NB4 (cell line): ENCODE measurements at regions not wholly inside any gene's neighbourhood (a gene's known extent, or its start where the extent isn't known, plus 50 kb on each side); places are given as distances from the start of the nearest gene placed in this dataset.

Experiments
- CTCF ChIP-seq: IDR thresholded peaks from one replicate; pipeline ENCODE4 v1.5.1; 2012; ENCODE audit warnings: low read depth, low read length
- POLR2A ChIP-seq: IDR thresholded peaks from 2 replicates; pipeline ENCODE4 v1.6.1; 2011; ENCODE audit warnings: mild to moderate bottlenecking; ENCODE audit not compliant: insufficient read length; ENCODE audit errors: extremely low read depth

- TF ChIP-seq CTCF, result no peak
- TF ChIP-seq POLR2A, result no peak
Observed at GRCh38 chr3:86648087-86648486, 342.9 kb downstream of the VGLL3 start.
